SIG-M5 treated with dmso at 0.1 percent for 504 hours (cell line): ENCODE measurements at regions not wholly inside any gene's neighbourhood (a gene's known extent, or its start where the extent isn't known, plus 50 kb on each side); places are given as distances from the start of the nearest gene placed in this dataset.

ENCODE experiments used
- DNase-seq: peaks from one replicate; lab custom pipeline; 2025; ENCODE audit not compliant: unreplicated experiment; lab: John Stamatoyannopoulos, UW

- no peak for DNase-seq
These were observed 92.7 kb downstream of the PCSK1 start for GRCh38 chr5:96340357-96340756.

DNA sequence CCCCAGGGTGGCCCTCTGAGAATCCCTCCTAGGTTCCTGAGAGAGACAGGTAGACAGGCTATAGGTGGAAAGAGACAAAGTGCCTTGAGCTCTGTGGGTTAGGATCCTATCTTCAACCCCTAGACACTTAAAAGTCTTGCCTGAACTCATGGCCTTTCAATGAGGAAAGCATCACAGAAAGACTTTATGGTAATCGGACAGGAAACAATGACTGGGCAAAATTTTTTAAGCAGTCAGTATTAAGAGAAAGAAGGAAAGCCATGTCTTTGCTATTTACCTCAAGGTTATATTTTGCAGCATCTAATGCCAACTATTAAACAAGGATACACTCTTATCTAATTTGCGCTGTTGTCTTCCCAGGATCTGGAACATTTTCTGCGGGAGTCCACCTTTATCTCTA lies 93.2 kb downstream of the PCSK1 start:
- DNase-seq = no peak

- no peak for DNase-seq
These were observed 94.2 kb downstream of the PCSK1 start for GRCh38 chr5:96338624-96339415.

DNA sequence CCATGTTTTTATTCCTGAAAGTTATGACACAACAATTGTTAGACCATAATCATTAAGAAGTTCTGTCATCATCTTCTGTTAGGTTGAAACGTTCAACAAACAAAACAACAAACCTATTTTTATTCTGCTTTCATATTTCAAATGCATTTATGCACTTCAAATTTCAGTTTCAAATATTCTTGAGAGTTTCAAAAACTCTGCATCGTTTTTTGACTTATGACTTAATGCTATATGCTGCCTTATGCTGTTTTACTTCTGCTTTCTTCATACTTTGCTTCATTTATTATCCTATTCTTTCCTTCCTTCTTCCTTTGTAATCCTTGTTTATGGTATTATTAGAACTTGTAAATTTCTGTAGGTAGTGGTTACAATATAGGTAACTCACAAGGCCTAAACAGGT lies 95.0 kb downstream of the PCSK1 start:
- no peak for DNase-seq

- peak; percentile 14 for DNase-seq
These were observed 95.8 kb downstream of the PCSK1 start for GRCh38 chr5:96337048-96337781.

DNA sequence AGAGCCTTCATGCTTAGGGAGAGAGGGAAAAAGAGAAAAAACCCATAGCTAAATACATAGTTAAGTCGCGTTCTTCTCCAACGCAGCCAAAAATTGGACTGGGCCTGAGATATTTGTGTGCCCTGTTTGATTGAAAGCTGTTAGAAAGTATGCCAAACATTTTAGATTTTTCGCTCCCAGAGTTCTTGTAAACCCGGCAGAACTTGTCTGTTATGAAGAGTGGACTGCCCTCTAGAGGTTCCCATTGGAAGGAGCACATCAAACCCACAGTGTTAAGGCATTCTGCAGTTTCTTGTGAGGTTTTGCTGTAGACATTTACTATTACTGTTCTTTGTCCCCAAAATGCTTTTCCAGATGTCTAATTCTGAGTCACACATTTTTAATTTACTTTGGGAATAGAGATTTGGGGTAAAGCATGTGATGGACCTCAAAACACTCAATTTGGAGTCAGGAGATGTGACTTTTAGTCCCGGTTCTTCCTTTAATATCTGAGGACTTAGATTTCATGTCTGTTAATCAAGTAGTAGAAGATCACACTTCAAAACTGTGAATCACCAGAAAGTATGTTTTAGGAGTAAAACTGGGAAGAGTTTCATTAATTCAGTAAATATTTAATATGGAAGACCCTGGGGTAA lies 96.6 kb downstream of the PCSK1 start:
- DNase-seq = peak; percentile 88

- no peak for DNase-seq
These were observed 97.2 kb downstream of the PCSK1 start for GRCh38 chr5:96335873-96336272.

GRCh38 chr5:96333391-96333790 lies 99.7 kb downstream of the PCSK1 start:
- DNase-seq = no peak

GRCh38 chr5:96332535-96333366 lies 100.3 kb downstream of the PCSK1 start:
- no peak for DNase-seq

GRCh38 chr5:96331681-96332361 lies 101.2 kb downstream of the PCSK1 start:
- DNase-seq = no peak

DNA sequence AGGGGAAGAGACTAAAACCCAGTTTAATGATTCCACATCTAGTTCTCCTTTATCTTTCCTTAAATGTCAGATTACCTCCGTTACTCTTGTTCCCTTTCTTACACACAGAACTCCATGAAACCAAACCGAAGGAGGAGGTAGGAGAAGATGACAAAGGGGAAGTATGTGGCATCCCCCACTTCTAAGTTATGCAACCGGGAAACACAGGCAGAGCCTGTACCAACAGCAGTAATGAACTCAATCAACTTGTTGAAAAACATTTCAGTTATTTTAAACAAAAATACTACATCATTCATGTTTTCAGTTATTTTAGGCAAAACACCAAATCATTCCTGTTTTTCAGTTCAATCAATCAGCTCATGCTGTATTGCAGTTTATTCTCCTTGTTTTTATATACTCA lies 101.8 kb downstream of the PCSK1 start:
- peak; percentile 75 for DNase-seq

- no peak for DNase-seq
These were observed 102.4 kb downstream of the PCSK1 start for GRCh38 chr5:96330530-96331140.

DNA sequence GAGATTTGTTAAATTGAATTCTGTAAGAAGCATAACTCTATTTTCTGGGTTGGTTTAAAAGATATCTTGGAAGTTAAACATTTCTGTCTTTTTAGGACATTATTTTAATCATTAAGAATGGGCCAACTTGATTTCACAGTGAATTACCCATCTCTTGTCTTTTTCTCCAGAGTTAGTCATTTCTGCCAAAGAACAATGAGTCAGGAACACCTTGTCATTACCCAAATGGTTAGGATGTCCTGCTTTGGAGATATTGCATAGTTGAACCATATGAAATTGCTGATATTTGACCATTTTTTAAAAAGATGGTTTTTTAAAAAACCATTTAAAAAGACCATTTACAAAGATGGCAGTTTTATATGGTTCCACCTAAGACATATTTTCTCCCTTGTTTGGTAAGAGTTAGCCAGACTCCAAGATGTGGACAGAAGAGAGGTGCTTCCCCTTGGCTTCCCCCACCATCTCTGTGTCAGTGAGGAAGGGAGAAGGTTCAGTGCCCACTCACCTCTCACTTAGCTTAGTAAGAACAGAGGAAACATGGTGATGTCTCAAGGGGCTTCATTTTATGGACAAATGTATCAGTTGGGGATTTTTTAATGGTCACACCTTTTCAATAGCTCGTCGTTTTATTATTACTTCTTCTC lies 103.0 kb downstream of the PCSK1 start:
- DNase-seq = no peak

- DNase-seq = no peak
These were observed 103.8 kb downstream of the PCSK1 start for GRCh38 chr5:96329289-96329688.

- DNase-seq = no peak
These were observed 105.3 kb downstream of the PCSK1 start for GRCh38 chr5:96327722-96328121.

DNA sequence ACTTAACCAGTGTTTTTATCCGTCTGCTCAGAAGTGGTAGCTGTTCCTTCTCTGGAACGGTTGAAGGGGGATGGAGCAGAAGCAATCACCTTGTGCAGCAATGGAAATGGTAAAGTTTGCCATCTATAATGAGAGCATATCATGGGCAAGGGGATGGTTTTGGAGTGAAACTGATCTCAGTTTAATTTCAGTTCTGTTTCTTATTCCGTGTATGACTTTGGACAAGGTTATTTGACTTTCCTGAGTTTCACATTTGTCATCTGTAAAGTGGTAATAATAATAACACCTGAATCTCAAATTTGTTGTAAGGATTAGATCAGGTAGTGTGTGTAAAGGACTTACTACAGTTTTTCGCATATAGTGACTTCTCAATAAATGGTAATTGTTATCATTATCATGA lies 106.1 kb downstream of the PCSK1 start:
- DNase-seq = no peak

DNA sequence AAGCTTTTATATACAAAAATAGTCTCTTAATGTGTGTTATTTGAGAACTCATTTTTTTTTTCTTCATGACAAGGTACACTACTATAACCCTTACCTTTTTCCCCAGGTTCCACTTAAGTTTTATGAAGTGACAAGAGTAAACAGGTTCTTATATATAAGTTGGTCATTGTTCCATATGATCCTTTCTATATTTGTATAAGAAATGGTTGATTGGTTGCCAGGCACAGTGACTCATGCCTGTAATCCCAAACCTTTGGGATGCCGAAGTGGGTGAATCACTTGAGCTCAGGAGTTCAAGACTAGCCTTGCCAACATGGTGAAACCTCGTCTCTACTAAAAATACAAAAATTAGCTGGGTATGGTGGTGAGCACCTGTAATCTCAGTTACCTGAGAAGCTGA lies 108.3 kb downstream of the PCSK1 start:
- DNase-seq = no peak

GRCh38 chr5:96322865-96323264 lies 110.2 kb downstream of the PCSK1 start:
- DNase-seq = no peak

GRCh38 chr5:96322217-96322616 lies 110.8 kb downstream of the PCSK1 start:
- no peak for DNase-seq

GRCh38 chr5:96321345-96321744 lies 111.7 kb downstream of the PCSK1 start:
- DNase-seq = no peak
